SK-N-SH treated with all-trans-retinoic acid at 6 μM for 48 hours (cell line): ENCODE measurements at regions not wholly inside any gene's neighbourhood (a gene's known extent, or its start where the extent isn't known, plus 50 kb on each side); places are given as distances from the start of the nearest gene placed in this dataset.

Source experiments
- ARNTL ChIP-seq: fragments of 450-650 bp; formaldehyde crosslinking; IDR thresholded peaks from 2 replicates; pipeline ENCODE4 v1.5.0; 2020; ENCODE audit warnings: low read depth, mild to moderate bottlenecking, moderate library complexity, borderline replicate concordance
- CSRNP3 ChIP-seq: fragments of 250-450 bp; sonication (Bioruptor Pico); IDR thresholded peaks from 2 replicates; pipeline ENCODE4 v1.5.1; 2021; ENCODE audit warnings: mild to moderate bottlenecking, moderate library complexity
- PPARA ChIP-seq: fragments of 250-450 bp; sonication (Bioruptor Pico); IDR thresholded peaks from 2 replicates; pipeline ENCODE4 v1.5.0; 2020; ENCODE audit warnings: mild to moderate bottlenecking, borderline replicate concordance
- ZNF565 ChIP-seq: fragments of 450-650 bp; formaldehyde crosslinking; conservative IDR thresholded peaks from 2 replicates; pipeline ENCODE4 v1.5.0; 2020; ENCODE audit warnings: low read depth, mild to moderate bottlenecking, moderate library complexity

- no peak for TF ChIP-seq CSRNP3 (CRISPR knock-in tag)
- TF ChIP-seq PPARA, result no peak
- TF ChIP-seq ZNF565, result no peak
- TF ChIP-seq ARNTL (CRISPR knock-in tag), result no peak
Observed at GRCh38 chr6:144485531-144485930, 200.4 kb downstream of the UTRN start.
